ENCODE measurements at regions not wholly inside any gene's neighbourhood (a gene's known extent, or its start where the extent isn't known, plus 50 kb on each side); places are given as distances from the start of the nearest gene placed in this dataset.

- no peak for DNase-seq (ENCODE audit: low read depth)
- H3K4me3 ChIP-seq (ENCODE audit: low read depth, low read length) = no peak overlapping the region
- TF ChIP-seq, protein P1, sequence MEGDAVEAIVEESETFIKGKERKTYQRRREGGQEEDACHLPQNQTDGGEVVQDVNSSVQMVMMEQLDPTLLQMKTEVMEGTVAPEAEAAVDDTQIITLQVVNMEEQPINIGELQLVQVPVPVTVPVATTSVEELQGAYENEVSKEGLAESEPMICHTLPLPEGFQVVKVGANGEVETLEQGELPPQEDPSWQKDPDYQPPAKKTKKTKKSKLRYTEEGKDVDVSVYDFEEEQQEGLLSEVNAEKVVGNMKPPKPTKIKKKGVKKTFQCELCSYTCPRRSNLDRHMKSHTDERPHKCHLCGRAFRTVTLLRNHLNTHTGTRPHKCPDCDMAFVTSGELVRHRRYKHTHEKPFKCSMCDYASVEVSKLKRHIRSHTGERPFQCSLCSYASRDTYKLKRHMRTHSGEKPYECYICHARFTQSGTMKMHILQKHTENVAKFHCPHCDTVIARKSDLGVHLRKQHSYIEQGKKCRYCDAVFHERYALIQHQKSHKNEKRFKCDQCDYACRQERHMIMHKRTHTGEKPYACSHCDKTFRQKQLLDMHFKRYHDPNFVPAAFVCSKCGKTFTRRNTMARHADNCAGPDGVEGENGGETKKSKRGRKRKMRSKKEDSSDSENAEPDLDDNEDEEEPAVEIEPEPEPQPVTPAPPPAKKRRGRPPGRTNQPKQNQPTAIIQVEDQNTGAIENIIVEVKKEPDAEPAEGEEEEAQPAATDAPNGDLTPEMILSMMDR (conservative IDR thresholded peaks at IDR 0.05; ENCODE audit: low read depth, low read length) = no peak
Observed at GRCh38 chr3:64385277-64385676, 160.0 kb upstream of the PRICKLE2 start.

DNA sequence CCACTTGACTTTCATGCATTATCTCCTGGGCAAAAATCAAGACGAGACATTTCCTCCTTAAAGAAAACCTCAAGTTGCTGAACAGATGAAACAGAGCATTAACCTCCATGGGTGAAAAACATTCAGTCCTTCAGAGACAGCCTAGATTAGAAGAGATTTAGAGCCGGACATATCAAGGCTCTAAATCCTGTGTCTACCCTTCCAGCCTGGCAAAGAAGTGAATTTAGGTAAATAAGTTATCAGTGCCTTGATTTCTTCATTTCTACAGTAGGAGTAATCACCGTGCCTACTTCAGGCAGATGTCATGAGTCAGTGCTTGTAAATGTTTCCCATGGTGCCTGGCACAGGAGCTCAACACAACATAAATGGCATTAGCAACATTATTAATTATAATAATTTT is 159.3 kb upstream of the PRICKLE2 start:
- no peak for DNase-seq (ENCODE audit: low read depth)
- no peak overlapping the region for H3K4me3 ChIP-seq (ENCODE audit: low read depth, low read length)
- TF ChIP-seq, protein P1 (conservative IDR thresholded peaks at IDR 0.05; ENCODE audit: low read depth, low read length) = no peak

- no peak for DNase-seq (ENCODE audit: low read depth)
- no peak overlapping the region for H3K4me3 ChIP-seq (ENCODE audit: low read depth, low read length)
- TF ChIP-seq, protein P1 (conservative IDR thresholded peaks at IDR 0.05; ENCODE audit: low read depth, low read length) = no peak
Observed at GRCh38 chr3:64382153-64382552, 156.9 kb upstream of the PRICKLE2 start.

DNA sequence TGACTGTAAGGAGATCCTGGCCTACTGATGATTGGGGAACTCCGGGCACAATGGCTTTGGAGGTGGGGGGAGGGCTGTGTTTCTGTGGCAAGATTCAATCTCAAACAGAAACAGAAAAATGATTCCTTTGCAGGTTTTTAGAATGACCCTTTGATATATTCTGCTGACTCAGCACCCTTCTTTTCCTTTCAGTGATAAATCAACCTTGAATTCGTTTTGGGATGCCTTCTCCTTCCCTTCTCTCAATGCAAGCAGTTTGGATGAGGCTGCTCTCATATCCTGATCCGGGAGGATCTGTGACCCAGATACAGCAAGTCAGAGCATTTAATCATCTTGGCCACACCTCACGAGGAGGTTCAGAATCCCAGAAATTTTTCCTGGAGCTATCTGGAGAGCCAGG is 156.1 kb upstream of the PRICKLE2 start:
- no peak for DNase-seq (ENCODE audit: low read depth)
- TF ChIP-seq, protein P1 (conservative IDR thresholded peaks at IDR 0.05; ENCODE audit: low read depth, low read length) = no peak
- H3K4me3 ChIP-seq (ENCODE audit: low read depth, low read length) = no peak overlapping the region

- TF ChIP-seq, protein P1 (conservative IDR thresholded peaks at IDR 0.05; ENCODE audit: low read depth, low read length) = no peak
Observed at GRCh38 chr3:64380546-64380945, 155.3 kb upstream of the PRICKLE2 start.

DNA sequence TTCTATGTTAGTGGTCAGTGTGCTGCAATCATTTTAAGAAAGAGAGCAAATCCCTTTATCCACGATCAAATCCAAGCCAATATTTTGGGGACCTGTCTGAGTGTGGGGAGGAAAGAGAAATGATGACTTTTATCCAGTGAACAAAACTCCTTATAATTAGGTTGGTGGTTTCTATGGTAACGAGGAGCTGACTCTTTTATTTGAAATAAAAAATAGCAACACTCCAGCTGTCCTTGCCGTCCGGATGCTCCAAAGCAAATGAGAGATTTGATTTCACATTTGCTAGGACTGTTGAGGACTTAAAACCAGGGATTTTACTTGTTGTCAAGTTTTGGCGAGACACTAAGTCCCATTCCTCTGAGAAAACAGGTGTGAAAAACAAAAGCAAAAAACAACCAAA is 154.0 kb upstream of the PRICKLE2 start:
- no peak for DNase-seq (ENCODE audit: low read depth)
- TF ChIP-seq, protein P1 (conservative IDR thresholded peaks at IDR 0.05; ENCODE audit: low read depth, low read length) = no peak
- H3K4me3 ChIP-seq (ENCODE audit: low read depth, low read length) = no peak overlapping the region

More at GRCh38 chr3:64380546-64380945, 155.3 kb upstream of the PRICKLE2 start:
- no peak overlapping the region for H3K4me3 ChIP-seq (ENCODE audit: low read depth, low read length)
- DNase-seq (ENCODE audit: low read depth) = no peak

GRCh38 chr3:64377942-64378341 is 152.7 kb upstream of the PRICKLE2 start:
- no peak overlapping the region for H3K4me3 ChIP-seq (ENCODE audit: low read depth, low read length)
- no peak for DNase-seq (ENCODE audit: low read depth)
- TF ChIP-seq, protein P1 (conservative IDR thresholded peaks at IDR 0.05; ENCODE audit: low read depth, low read length) = no peak

All from epithelial cell of proximal tubule (primary cell).